Activated CD8-positive, alpha-beta memory T cell treated with anti-CD3 and anti-CD28 coated beads, Interleukin-2, amount 10 ng/mL, durations not matched to agents 7 days and 5 days (primary cell): ENCODE measurements at regions not wholly inside any gene's neighbourhood (a gene's known extent, or its start where the extent isn't known, plus 50 kb on each side); places are given as distances from the start of the nearest gene placed in this dataset.
"Not testable (repeated sequence)": the region's sequence is repeated elsewhere in the genome, so short reads cannot be mapped to it uniquely, and the experiment has no call there.

ENCODE experiments used
- ATAC-seq: fragments of 150-1000 bp; cut with Tn5 transposase; one replicate; pipeline ENCODE4 v1.10.0; 2021; ENCODE audit warnings: moderate library complexity
- CTCF ChIA-PET: fragments of 350-600 bp; sonication (Branson Sonifier 250); formaldehyde crosslinking; loops from one replicate; lab custom pipeline; 2021; ENCODE audit warnings: antibody characterized with exemption; lab: Charles Lee
- DNase-seq: peaks from one replicate; pipeline ENCODE4 v3.0.0-alpha.2; 2020
- H3K27ac Mint-ChIP-seq: one replicate; pipeline ENCODE4 v1.8.0; 2021; ENCODE audit warnings: mild to moderate bottlenecking, mixed read lengths
- H3K27me3 Mint-ChIP-seq: one replicate; pipeline ENCODE4 v1.8.0; 2021; ENCODE audit warnings: mixed read lengths
- H3K36me3 Mint-ChIP-seq: one replicate; pipeline ENCODE4 v1.8.0; 2021; ENCODE audit warnings: mild to moderate bottlenecking, mixed read lengths
- H3K4me1 Mint-ChIP-seq: one replicate; pipeline ENCODE4 v1.8.0; 2021; ENCODE audit warnings: mixed read lengths
- H3K4me3 Mint-ChIP-seq: one replicate; pipeline ENCODE4 v1.8.0; 2021; ENCODE audit warnings: mild to moderate bottlenecking, moderate library complexity, mixed read lengths
- H3K9me3 Mint-ChIP-seq: one replicate; pipeline ENCODE4 v1.8.0; 2022; ENCODE audit warnings: low read depth, mixed read lengths

DNA sequence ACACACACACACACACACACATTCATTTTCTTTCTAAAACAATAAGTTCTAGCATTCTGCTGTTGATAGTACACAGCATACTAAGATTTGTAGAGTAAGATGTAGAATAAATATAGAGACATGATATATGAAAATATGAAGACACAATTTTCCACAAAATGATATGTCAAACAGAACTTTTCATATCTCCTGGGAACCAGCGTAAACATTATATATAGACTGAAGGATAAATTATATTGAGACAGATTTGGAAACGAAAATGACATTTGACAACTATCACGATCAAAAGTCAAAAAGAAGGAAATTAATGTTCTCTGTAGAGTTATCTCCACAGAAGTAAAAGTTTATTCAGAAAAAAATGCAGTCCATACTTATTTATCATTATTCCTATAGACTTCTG is 1605.7 kb upstream of the SLC10A2 start:
- H3K4me3 Mint-ChIP-seq, result no peak overlapping the region
- CTCF ChIA-PET, result no interaction called here
- no peak overlapping the region for H3K27ac Mint-ChIP-seq
- no peaks in the 10 kb centered on the region for H3K4me1 Mint-ChIP-seq
- ATAC-seq (no peak), DNase-seq (no peak)
- no peaks in the 10 kb centered on the region for H3K27me3 Mint-ChIP-seq
- no peaks in the 10 kb centered on the region for H3K9me3 Mint-ChIP-seq
- no peaks in the 10 kb centered on the region for H3K36me3 Mint-ChIP-seq

DNA sequence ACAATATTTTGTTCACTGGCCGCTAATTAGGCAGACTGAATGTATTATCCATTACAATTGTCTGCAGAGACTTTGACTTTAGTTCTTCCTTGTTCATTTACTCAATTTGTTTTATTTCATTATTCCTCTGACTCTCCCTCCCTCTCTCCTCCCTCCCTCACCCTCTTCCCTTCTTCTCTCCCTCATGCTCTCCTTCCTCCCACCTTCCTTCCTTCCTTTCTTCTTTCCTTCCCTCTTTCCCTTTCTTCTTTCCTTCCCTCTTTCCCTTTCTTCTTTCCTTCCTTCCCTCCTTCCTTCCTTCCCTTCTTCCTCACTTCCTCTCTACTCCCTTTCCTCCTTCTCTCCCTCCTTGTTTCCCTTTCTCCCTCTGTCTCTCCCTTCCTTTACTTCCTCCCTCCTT is 1591.0 kb upstream of the SLC10A2 start:
- no peak overlapping the region for H3K27ac Mint-ChIP-seq
- H3K36me3 Mint-ChIP-seq, result no peaks in the 10 kb centered on the region
- ATAC-seq (no peak), DNase-seq (no peak)
- no peak overlapping the region for H3K4me3 Mint-ChIP-seq
- CTCF ChIA-PET, result no interaction called here
- H3K27me3 Mint-ChIP-seq, result no peaks in the 10 kb centered on the region
- H3K9me3 Mint-ChIP-seq, result no peaks in the 10 kb centered on the region
- H3K4me1 Mint-ChIP-seq, result no peaks in the 10 kb centered on the region

DNA sequence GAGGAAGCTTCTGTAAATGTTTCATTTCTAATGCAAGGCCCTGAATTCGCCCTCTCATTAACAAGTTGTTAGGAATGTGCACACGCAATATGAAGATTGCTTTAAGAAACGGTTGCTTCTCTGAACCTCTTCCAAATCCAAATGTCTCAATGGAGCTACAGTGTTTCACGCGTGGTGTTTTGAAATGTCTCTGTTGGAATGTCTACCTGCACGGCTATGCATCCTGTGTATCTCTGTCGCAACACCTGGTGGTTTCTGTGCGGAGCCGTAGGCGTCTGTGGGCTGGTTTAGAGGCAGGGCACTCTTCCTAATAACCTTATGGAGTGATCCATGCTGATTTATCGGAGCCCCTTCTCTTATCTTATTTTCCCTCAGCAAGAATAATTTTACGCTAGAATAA is 1584.2 kb upstream of the SLC10A2 start:
- Mint-ChIP-seq H3K9me3 (no peaks in the 10 kb centered on the region), H3K4me1 (no peaks in the 10 kb centered on the region), H3K27me3 (no peaks in the 10 kb centered on the region), H3K36me3 (no peaks in the 10 kb centered on the region), H3K4me3 (no peak overlapping the region), H3K27ac (no peak overlapping the region)
- no peak for ATAC-seq
- CTCF ChIA-PET, result no interaction called here
- no peak for DNase-seq

DNA sequence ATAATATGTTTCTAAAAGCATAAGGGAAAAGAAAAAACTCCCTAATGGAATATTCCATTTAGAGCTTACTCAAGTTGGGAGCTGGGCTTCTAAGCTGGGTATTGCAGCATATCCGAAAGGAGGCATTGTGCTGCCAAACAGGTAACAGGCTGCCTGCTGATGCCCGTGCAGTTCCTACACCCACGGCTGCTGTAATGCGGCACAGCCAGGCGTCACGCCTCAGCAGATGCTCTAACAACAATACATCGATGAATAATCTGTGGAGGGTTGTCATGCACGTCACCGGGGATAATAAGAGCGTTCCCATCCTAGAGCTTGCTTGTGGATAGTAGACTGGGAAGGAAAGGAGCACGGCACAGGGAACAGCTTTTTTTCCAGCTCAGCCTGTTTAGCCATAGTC is 1582.1 kb upstream of the SLC10A2 start:
- H3K4me3 Mint-ChIP-seq, result no peak overlapping the region
- H3K27ac Mint-ChIP-seq, result no peak overlapping the region
- no peaks in the 10 kb centered on the region for H3K9me3 Mint-ChIP-seq
- no peak for DNase-seq
- no peaks in the 10 kb centered on the region for H3K4me1 Mint-ChIP-seq
- H3K36me3 Mint-ChIP-seq, result no peaks in the 10 kb centered on the region
- CTCF ChIA-PET, result no interaction called here
- H3K27me3 Mint-ChIP-seq, result no peaks in the 10 kb centered on the region
- no peak for ATAC-seq

DNA sequence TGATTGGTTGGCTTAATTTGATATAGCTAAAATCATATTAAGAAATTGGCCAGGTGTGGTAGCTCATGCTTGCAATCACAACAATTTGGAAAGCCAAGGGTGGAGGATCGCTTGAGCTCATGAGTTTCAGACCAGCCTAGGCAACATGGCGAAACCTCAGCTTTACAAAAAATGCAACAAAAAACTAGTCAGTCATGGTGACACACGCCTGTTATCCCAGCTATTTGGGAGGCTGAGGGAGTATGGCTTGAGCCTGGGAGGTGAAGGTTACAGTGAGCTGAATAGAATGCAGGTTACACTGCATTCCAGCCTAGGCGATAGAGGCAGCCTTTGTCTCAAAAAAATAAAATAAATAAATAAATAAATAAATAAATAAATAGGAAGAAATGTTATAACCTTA is 1579.6 kb upstream of the SLC10A2 start:
- no peak overlapping the region for H3K27ac Mint-ChIP-seq
- DNase-seq (no peak), ATAC-seq (no peak)
- CTCF ChIA-PET, result no interaction called here
- no peaks in the 10 kb centered on the region for H3K4me1 Mint-ChIP-seq
- no peaks in the 10 kb centered on the region for H3K36me3 Mint-ChIP-seq
- H3K27me3 Mint-ChIP-seq, result no peaks in the 10 kb centered on the region
- no peak overlapping the region for H3K4me3 Mint-ChIP-seq
- H3K9me3 Mint-ChIP-seq, result peaks cover 6% of the 10 kb centered on the region

DNA sequence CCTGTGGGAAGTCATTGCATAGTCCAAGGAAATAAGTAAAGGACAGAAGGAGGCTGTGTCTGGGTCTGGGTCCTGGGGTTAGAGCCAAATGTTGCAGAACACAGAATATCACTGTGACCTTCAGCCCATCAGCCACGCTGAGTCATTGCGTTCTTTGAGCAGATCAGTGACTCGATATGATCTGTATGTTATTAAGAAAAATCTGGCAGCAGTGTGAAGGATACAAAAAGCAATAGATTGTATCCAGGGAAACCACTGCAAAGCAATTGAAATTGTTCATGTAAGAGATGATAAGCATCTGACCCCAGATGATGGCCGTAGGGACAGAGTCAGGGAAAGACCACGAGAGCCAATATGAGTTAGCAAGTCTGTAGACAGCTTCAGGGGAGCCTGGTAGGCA is 1575.1 kb upstream of the SLC10A2 start:
- Mint-ChIP-seq H3K9me3 (peaks cover 6% of the 10 kb centered on the region), H3K27ac (no peak overlapping the region), H3K36me3 (no peaks in the 10 kb centered on the region), H3K4me3 (no peak overlapping the region), H3K4me1 (no peaks in the 10 kb centered on the region), H3K27me3 (no peaks in the 10 kb centered on the region)
- DNase-seq, result no peak
- CTCF ChIA-PET, result no interaction called here
- no peak for ATAC-seq

DNA sequence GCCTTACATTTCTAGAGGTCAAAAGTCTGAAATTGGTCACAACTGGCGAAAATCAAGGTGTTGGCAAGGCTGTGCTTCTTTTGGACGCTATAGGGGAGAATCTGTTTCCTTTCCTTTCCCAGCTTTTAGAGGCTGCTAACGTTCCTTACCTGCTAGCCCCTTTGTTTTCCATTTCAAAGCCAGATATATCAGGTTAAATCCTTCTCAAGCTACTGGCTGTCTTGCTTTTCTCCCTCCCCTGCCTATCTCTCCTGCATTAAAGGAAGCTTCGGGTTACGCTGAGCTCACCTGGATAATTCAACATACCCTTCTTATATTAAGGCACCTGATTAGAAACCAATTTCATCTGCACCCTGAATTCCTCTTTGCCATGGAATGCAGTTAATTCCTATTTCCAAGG is 1569.7 kb upstream of the SLC10A2 start:
- Mint-ChIP-seq H3K9me3 (peaks cover 2% of the 10 kb centered on the region), H3K4me3 (no peak overlapping the region), H3K27me3 (no peaks in the 10 kb centered on the region), H3K36me3 (no peaks in the 10 kb centered on the region), H3K27ac (no peak overlapping the region), H3K4me1 (no peaks in the 10 kb centered on the region)
- no peak for DNase-seq
- CTCF ChIA-PET, result no interaction called here
- ATAC-seq, result no peak

DNA sequence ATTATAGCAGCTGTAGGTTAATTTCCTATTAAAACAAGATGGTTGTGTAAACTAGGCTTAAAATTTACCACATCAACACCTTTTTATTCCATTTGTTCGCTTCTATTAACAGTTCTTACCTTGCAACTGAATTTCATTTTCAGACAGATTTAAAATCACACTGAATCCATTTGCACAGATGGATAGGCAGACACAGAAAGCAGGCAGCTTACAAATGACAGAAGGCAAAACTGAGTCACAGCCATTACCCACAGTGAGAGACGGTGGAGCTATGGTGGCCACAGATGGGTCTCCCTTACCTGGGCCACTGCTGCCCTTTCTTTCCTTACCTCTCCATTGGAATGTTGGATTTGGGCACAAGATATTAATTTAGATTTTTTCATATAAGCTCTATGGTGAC is 1567.8 kb upstream of the SLC10A2 start:
- H3K4me1 Mint-ChIP-seq, result no peaks in the 10 kb centered on the region
- H3K27me3 Mint-ChIP-seq, result no peaks in the 10 kb centered on the region
- ATAC-seq (no peak), DNase-seq (no peak)
- H3K27ac Mint-ChIP-seq, result no peak overlapping the region
- H3K9me3 Mint-ChIP-seq, result peaks cover 2% of the 10 kb centered on the region
- CTCF ChIA-PET, result no interaction called here
- no peak overlapping the region for H3K4me3 Mint-ChIP-seq
- no peaks in the 10 kb centered on the region for H3K36me3 Mint-ChIP-seq

DNA sequence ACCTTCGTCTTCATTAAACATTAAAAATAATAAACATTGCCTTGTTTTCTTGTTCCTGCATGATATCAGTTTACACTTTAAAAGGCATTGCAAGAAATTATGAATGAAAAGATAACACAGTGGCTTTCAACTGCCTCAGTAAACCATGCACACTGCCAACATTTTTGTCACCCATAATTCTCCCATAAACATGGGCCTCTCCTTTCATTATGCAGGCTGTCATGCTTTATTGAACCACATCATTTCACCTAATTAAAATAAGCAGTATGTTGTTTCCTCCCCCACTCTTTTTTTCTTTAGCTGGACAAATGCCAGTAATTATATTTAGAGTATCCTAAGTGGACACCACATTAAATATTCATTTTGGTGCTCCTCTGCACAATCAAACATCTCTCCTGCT is 1566.5 kb upstream of the SLC10A2 start:
- ATAC-seq, result no peak
- Mint-ChIP-seq H3K4me1 (no peaks in the 10 kb centered on the region), H3K9me3 (peaks cover 2% of the 10 kb centered on the region), H3K36me3 (no peaks in the 10 kb centered on the region), H3K4me3 (no peak overlapping the region), H3K27ac (no peak overlapping the region), H3K27me3 (no peaks in the 10 kb centered on the region)
- no peak for DNase-seq
- CTCF ChIA-PET, result interaction anchor here (1.1 kb wide), 1 partner anchor 57 kb away, joined by 4 read pairs; no protein-coding TSS in a partner anchor

DNA sequence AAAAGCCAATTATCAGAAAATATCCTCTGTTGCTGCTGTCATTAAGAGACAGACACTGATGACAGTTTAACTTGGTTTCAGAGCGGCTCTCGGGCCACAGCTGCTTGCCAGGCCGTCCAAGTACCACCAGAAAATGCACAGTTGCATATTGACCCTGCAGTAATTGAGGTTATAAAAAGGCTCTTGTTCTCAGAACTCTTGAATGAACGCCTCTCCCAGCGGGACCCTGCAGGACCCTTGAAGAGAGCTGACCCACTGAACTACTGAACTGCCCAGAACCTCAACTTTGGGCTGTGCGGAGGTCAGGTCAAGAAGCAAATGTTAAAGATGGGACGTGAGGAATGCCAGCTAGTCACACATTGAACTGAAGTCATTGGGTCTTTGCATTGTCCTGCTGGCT is 1559.0 kb upstream of the SLC10A2 start:
- ATAC-seq, result no peak
- Mint-ChIP-seq H3K4me3 (no peak overlapping the region), H3K4me1 (no peaks in the 10 kb centered on the region), H3K36me3 (no peaks in the 10 kb centered on the region), H3K27ac (no peak overlapping the region), H3K27me3 (no peaks in the 10 kb centered on the region), H3K9me3 (peaks cover 4% of the 10 kb centered on the region)
- DNase-seq, result no peak
- CTCF ChIA-PET, result no interaction called here

DNA sequence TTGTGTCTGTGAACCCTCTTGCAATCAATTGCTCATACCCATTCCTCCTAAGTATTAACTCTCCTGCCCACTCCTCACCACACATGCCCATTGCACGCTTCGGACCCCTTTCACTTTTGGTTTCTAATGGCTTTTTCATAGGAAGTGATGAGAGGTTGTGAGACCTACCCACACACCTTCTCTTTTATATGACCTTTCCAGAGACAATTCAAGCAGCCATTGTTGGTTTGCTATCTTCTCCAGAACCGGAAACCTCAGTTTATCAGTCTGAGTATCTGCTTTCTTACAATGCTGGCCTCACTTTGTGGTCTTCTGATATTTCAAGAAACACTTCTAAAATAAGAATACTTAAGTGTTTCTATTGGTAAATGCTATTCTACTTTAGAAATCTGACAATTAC is 1550.8 kb upstream of the SLC10A2 start:
- Mint-ChIP-seq H3K27ac (no peak overlapping the region), H3K4me1 (no peaks in the 10 kb centered on the region), H3K9me3 (peaks cover 3% of the 10 kb centered on the region), H3K27me3 (no peaks in the 10 kb centered on the region), H3K4me3 (no peak overlapping the region), H3K36me3 (no peaks in the 10 kb centered on the region)
- ATAC-seq, result no peak
- no peak for DNase-seq
- CTCF ChIA-PET, result no interaction called here

DNA sequence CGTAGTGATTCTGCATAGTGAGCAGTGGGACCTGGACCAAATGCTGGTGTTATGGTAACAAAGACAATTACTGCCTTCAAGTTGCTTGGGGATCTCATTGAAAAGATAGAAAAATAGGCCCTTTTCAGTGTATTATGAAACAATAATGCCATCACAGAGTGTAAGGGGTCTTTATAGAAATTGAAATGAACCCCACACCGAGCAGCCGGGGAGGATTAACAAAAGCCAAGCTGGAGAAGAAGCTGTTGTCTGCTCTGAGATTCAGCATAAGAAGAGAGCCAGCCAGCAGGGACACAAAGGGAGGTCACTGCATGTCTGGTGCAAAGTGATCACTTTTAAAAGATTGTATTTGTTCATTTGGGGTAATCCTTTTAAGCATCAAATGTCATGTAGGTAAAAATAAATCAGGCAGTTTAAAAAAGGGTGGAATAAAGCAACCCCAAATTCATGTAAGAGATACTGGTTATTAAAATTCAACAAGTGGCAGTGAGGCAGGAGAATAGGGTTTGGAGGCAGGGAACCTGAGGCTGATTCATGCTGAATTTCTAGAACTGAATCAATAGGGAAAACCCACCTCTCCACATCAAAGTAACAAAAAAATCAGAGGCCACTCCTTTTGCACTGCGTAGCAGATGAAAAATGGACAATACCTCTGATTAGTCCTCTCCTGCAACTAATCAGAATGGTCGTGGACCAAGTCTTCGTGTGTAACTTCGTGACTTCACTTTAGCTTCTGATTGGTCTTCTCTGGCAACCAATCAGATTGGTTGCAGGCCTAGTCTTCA is 1548.3 kb upstream of the SLC10A2 start:
- CTCF ChIA-PET, result no interaction called here
- Mint-ChIP-seq H3K4me1 (no peaks in the 10 kb centered on the region), H3K36me3 (no peaks in the 10 kb centered on the region), H3K4me3 (no peak overlapping the region), H3K27ac (no peak overlapping the region), H3K9me3 (peaks cover 3% of the 10 kb centered on the region), H3K27me3 (no peaks in the 10 kb centered on the region)
- ATAC-seq, result no peak
- no peak for DNase-seq

DNA sequence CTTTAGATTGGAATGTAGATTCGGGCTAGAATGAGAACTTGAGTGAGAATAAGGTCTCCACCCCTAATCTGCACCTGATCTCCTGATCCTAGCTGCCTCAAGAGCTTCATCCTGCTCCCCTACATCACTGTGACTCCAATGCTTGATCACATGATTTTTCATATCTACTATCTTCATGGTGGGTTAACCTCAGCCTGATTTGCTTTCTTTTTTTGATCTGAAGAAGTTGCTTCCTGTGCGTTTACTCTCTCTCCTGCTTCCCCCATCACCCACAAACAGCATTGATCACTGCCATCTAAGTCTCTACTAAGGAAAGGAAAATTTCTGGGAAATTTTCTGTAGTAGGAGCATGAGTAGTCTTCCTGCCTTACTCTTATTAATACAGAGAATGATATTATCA is 1542.1 kb upstream of the SLC10A2 start:
- no peak for DNase-seq
- no peaks in the 10 kb centered on the region for H3K4me1 Mint-ChIP-seq
- no peak overlapping the region for H3K4me3 Mint-ChIP-seq
- H3K36me3 Mint-ChIP-seq, result no peaks in the 10 kb centered on the region
- H3K27me3 Mint-ChIP-seq, result no peaks in the 10 kb centered on the region
- no peak overlapping the region for H3K27ac Mint-ChIP-seq
- H3K9me3 Mint-ChIP-seq, result no peaks in the 10 kb centered on the region
- ATAC-seq, result no peak
- CTCF ChIA-PET, result no interaction called here

DNA sequence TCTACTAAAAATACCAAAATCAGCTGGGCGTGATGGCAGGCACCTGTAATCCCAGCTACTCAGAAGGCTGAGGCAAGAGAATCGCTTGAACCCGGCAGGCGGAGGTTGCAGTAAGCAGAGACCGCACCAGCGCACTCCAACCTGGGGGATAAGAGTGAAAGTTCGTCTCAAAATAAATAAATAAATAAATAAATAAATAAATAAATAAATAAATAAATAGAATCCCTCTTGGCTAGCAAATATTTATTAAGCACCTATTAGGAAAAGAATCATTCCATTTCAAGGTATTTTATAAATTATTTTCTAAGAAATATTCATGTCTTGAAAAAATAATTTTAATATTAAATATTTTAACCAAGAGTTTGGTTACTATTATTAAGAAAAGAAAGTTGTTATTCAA is 1539.2 kb upstream of the SLC10A2 start:
- ATAC-seq, H3K27me3 Mint-ChIP-seq, H3K36me3 Mint-ChIP-seq, H3K27ac Mint-ChIP-seq, DNase-seq, H3K4me1 Mint-ChIP-seq, H3K9me3 Mint-ChIP-seq, H3K4me3 Mint-ChIP-seq, CTCF ChIA-PET: not testable (repeated sequence)
